Fibroblast of skin of abdomen (primary cell): ENCODE measurements at regions not wholly inside any gene's neighbourhood (a gene's known extent, or its start where the extent isn't known, plus 50 kb on each side); places are given as distances from the start of the nearest gene placed in this dataset.
A peak's percentile ranks its signal among the peaks of the same experiment; 100 is the strongest.

ENCODE experiments used
- DNase-seq: peaks from one replicate; pipeline ENCODE4 v3.0.0-alpha.2; 2013

DNA sequence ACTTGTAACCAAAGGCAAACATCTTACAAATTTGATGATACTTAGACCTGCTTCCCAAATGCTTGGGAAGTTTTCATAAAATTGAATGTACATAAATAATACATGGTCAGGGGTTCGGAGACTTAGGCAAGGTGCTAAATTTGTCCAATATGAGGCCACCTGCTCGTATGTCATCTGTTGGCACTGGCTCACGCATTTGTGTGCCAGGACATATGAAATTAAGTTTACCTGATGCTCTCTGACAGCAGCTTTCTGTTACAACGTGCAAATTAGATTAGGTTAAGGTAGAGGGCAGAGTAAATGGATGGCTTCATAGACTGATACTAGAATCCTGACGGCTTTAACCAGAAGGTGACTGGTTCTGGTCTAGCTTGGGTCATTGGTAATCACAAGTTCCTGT, 970.3 kb upstream of the RBFOX1 start:
- no peak for DNase-seq

DNA sequence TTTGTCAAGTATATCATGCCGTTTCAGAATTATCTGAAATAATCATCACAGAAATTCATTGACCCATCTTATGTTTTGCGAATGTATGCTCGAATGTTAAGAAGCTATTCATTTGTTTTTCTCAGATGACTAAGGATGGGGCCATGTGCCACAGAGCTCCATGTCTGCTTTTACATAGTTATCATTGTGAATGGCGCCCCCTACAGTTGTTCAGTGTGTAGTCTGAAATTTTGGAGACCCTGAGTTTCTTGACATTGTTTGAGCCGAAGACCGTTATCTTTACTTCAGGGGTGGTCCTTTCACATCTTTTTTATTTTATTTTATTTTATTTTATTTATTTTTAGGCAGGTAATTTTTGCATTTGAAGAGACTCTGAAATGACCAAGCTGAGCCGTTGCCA, 972.0 kb upstream of the RBFOX1 start:
- no peak for DNase-seq

DNA sequence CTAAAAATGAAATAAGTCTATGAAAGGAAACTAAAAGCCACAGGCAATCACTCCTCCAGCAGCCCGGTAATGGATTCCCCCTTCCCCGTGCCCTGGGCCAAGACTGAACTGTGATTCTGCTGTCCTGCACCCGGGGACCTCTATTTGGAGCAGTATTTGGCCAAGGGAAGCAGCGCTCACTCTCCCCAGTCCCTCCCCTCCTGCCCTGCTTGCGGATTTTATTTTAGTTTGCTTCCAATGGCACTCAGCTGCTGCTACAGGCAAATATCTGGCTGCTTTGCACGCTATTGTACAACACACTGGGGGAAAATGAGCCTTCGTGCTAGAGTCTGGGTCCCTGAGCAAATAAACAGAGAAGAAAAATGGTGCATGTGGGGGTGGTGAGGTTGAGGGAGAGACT, 975.7 kb upstream of the RBFOX1 start:
- DNase-seq, result no peak

DNA sequence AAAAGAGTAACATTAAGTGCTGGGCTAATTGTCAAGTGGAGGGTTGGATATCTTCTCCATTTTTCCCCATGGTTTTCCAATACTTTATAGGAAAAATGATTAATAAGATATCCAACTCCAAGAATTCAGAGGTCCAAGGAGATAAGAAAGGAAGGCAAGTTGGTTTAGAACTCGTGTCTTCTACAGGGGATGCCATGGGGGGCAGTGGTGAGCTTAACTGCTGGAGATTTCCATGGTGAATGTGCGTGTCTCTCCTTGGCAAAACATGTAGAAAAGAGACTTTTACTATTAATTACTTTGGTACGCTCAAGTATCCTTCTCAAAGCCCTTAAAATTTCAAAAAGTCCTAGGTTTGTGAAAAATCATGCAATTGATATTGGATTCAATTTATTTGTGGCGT, 982.9 kb upstream of the RBFOX1 start:
- no peak for DNase-seq

DNA sequence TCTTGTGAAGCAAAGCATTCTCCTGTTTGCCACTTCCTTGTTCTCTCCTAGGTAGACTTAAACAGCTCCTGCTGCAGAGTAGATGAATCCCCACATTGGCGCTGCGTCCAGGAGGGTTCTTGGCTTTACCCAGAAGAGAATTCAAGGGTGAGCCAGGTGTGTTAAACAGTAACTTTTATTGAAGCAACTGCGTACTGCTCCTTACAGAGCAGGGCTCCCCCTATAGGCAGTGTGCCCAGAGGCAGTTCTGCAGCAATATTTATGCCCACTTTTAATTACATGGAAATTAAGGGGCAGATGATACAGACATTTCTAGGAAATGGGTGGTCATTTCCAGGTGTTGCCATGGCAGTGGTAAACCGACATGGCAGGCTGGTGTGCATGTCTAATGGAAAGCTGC, 987.6 kb upstream of the RBFOX1 start:
- no peak for DNase-seq

DNA sequence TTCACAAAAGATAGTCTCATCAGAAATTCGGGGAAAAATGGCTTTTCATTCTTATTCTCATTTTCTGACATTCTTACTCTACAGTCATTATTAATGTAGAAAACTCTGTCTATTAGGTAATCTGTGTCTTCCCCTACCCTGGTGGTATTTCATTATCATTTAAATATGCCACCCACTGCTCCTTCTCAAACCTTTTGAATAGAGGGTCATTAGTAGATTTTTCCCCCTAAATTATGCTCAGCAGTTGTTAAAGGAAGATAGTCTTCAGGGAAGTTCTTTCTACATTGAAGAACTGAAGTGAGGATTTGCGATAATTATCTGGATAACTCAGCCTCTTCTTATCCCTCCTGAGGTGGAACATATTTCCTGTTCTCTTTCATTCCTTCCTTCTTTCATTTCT, 989.5 kb upstream of the RBFOX1 start:
- no peak for DNase-seq

DNA sequence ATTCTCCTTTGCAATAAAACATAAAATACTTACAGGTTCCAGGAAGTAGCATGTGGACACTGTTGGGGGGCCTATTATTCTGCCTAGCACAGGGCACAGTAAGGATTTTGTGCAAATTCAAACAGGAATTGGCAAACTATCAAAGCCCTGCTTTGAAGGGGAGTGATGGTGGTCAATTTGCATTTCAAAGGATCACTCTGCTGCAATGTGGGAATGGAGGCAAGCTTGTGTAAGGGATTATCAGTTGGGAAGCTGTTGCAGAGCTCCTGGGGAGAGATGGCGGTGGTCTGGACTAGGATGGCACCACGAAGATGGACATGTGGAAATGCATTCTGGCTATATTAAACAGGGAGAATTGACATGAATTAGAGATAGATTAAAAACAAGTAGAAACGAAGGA, 990.7 kb upstream of the RBFOX1 start:
- DNase-seq, result no peak

DNA sequence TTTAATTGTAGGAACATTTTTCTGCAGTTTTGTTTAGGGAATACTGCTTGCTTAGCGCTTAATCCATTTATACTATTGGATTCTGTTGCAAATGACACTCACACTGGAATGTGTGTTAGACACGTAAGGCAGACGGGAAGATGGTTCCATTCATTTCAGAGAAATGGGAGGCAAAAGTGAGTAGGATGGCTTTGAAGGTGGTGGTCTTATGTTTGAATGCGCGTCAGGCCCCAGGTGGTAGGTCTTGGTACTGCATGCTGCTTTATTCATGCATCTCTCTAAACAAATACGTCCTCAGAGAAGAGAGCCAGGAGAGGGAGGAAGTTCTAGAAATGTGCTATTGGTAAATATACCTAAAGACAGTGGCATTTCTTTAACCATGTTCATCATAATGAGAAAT, 997.6 kb upstream of the RBFOX1 start:
- no peak for DNase-seq

DNA sequence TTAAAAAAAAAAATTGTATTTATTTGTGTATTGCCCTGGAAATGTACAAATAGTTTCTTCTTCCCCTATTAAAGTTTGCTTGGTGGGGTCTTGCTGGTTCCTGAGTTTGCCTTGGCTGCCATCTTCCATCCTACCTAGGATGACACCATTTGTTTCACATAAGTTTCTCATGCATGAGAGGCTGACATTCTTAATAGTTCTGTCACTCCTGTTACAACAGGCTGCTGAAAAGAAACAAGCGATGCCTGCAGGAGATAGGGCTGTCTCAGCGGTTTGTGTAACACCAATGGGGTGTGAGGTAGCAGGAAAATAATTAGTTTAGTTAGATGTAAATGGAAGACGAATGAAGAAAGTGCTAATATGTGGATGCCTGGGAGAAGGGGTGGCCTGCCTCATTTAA, 1000.9 kb upstream of the RBFOX1 start:
- DNase-seq, result no peak

DNA sequence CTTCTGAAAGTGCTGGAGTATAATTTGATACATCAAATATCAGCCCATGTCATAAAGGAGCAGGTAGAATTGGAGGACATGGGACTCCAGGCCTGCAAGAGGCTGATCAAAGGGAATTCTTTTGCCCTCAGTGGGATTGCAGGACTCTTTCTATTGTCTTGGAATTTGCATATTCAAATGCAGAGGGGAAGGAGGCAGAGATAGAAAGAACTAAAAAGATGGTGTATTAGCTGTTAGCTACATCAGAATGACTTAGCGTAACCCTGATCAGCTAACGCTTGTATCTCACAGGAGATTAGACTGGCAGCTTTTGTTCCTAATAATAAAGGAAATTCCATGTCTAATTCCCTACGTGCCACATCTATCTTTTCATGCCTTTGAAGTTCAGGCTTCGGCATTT, 1014.7 kb upstream of the RBFOX1 start:
- no peak for DNase-seq

DNA sequence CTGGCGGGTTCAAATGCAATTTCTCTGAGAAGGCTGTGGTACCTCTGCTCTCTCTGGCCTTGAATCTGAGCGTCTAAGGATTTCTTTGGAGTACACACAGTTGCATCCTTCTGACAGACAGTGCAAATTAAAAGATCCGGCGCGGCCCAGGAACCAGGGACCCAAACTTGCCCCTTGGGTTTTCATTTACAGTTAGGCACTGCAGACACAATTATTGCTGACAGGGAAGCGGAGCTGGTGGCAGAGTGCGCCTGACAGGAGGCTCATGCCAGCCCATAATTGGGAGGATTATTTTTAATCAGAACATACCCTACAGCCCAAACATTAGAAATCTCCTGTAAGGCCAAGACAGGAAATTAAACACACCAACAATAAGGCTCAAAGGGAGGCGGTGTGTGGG, 1023.4 kb upstream of the RBFOX1 start:
- no peak for DNase-seq

DNA sequence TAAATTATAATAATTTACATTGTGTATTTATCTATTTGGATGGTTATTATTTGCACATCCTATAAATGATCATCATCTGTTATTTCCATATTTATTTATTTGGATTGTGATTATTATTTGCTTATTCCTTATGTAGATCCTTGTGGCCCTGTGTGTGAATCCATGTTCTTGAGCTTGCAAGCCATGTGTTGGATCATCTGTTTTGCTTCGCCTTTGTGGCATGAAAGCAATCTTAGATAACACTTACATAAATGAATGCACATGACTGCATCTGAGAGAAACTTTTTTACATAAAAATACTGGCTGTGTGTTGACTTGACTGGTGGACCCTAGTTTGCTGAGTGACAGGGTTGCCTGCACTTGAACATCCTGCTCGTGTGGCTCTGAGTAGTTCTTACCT, 1024.5 kb upstream of the RBFOX1 start:
- DNase-seq, result no peak

DNA sequence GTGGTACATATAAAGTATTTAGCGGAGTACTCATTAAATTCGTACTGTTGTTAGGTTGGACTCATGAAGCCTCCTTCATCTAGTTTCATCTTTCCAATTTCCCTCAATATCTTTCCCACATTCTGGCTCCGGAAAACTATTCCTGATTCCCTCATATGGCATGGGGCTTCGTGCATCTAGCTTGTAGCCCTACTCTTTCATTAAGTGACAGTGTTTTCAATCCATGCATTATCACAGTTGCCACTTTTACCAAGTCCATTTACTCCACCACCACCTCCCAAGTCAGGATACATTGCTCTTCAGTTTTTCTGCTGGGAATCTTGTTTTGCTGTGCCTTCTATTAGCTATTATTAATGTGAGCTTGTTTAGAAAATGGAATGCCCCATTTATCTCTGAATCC, 1032.1 kb upstream of the RBFOX1 start:
- no peak for DNase-seq

DNA sequence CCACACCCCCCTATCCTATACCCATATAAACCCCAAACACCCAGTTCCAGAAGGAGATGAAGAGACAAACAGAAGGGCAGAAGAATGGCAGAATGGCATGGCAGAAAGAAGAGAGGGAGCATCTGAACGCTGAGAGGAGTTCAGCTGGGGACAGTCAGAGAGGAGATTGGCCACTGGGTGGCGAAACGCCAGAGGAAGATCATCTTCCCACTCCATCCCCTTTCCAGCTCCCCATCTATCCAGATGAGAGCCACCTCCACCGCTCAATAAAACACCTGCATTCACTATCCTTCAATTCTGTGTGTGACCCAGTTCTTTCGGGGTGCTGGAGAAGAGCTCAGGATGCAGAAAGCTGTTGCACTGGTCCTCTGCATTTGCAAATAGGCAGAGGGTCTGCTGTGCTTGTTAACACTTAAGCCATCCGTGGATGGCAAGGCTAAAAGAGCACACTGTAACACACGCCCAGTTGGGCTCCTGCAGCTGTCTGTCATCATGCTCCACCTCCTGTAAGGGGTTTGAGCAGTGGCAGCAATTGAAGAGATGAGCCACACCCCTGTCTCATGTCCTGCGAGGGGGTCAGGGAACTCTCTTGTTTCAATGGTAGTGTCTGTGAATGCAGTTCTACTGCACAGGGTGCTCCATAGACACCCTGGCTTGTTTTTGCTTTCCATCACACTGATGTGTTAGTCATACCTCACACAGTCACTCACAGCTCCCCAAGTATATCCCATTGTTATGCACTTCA, 1034.8 kb upstream of the RBFOX1 start:
- no peak for DNase-seq

DNA sequence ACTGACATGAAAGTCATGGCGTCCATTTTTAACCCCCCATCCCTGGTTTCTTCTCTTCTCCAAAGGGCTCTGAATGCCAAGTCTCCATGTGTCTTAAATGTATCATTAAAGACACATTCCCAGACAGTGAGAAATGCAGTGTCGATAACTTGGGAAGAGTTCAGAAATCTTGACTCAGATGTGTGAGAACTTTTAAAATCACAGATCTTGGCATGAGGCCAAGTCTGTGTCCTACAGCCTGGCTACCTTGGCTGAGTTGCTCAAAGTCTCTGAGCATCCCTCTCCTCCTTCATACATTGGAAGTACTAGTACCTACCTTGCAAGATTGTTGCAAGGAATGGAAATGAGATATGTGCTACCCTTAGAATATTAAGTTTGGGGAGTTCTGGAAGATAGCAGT, 1046.5 kb upstream of the RBFOX1 start:
- peak; percentile 1 for DNase-seq

DNA sequence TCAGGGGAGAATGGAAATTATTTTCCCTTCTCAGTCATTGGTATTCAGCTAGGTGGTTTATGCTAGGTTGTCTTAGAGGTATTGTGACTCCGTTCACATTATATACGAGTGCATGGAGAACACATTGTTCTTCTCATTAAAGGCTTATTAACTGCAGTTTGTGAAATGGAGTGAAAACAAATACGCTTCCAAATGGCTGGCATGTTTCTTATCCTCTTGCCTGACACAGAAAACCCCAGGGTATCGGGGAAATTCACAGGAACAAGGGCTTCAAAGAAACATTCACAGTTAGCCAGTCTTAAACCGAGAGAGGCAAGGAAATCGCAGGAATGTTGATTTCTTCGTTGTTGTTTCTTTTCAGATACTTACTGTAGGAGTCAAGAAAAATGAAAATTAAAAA, 1047.9 kb upstream of the RBFOX1 start:
- DNase-seq, result no peak

DNA sequence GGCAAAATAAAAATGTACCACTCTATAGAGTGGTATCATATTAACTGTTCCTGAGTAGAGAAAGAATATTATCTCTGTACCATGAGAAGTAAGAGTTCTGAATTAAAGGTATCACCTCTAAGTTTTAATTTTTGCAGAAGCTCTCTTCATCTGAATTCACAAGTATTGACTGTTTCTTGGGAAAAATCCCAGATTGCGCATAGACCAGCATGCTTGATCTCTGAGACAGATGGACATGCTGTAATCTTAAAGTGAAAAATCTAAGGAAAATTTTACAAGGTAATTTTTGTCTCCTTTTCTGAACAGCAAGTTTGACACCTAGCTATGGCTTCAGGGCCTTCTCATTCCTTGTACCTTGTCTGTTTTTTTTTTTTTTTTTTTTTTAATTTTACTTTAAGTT, 1050.7 kb upstream of the RBFOX1 start:
- no peak for DNase-seq

DNA sequence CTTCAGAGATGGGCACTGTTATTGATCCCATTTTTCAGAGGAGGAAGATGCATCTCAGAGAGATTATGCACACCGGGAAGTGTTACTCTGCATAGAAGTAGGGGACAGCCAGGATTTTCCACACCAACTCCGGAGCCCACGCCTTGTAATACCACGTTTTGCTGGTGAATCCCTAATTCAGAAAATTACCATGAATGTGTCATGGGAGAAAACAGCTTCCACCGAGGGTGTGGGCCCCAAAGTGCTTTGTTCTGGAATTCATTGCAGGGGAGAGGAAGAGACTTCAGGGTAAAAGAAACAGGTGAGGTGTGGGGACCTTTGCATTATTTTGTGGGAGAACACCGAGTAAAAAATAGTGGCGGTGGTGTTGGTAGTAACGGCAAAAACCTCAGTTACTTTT, 1051.4 kb upstream of the RBFOX1 start:
- DNase-seq, result no peak

DNA sequence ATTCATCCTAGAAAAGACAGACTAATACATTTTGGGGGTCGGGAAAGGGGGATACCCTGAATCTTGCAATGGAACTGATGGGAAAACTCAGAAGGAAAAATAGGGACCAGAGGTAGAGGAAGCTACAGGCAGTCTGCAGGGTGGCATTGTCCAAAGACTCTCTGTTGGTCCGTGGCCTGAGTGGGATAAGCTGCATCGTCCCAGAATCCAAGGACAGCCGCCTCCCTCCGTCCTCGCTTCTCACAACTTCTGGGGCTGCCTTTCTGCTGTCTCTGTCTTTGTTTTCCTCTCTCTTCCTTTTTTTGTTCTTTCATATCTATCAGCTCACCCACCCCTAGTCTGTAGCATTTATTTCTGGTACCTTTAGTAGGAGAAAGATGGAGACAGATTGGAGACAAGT, 1052.6 kb upstream of the RBFOX1 start:
- DNase-seq, result no peak

DNA sequence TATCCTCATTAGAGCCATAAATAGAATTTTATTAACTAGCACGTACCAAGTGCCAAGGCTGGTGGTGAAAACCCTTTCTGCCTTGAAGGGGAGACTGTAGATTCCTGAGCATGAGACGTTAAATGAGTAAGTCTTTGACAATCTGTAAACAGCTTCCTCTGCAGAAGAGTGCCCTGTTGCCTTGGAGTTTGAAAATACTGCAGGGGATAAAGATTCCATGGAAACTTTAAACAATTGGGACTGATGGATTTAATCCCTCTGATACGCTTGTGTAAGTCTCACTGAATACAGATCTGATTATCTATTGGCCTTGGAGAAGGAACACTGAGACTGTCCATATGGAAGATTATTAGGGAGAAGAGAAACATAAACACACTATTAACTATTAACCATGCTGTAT, 1053.4 kb upstream of the RBFOX1 start:
- no peak for DNase-seq

DNA sequence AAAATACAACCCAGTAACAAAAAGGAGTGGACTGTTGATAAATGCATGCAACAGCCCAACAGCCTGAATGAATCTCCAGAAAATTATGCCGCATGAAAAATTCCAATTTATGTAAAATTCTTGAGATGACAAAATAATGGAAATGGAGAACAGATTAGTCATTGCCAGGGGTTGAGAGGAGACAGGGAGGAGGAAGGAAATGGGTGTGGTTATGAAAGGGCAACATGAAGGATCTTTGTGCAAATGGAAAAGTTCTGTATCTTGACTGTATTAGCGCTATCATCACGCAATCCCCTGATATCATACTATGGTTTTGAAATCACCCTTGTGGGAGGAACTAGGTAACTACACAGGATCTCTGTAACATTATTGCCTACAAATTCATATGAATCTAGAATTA, 1058.3 kb upstream of the RBFOX1 start:
- no peak for DNase-seq

DNA sequence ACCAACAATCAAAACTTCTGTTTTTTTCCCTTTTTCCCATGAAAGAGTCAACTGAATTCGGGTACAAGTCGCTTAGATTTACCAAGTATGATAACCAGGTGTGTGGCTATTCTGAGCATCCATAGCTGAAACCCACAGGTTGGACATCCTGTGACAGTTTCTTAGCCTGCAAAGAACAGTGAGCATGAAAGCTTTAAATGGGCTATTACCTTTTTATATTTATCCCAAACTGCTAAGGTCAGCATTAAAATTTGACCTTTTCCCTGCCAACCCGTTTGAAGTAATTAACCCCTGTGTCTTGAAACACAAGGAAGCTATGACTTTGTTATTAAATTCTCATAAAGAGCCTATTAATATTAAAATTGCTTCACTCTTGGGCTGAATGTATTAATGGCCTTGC, 1065.0 kb upstream of the RBFOX1 start:
- DNase-seq, result no peak

DNA sequence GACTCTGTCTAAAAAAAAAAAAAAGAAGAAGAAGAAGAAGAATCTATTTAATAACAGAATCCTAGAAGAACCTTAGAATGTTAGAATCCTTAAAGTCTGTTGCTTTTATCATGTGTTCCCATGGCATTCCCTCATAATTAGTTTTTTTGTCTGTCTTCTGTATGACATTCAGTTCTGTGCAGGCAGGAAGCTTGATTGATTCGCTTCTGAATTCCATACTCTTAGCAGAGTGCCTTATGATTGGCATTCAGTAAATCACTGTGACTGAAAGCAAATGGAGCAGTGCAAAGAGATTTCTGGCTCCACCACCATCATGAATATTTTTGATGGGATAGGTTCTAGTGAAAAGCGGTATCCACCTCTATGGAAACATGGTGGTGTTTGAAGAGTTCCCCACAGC, 1065.9 kb upstream of the RBFOX1 start:
- no peak for DNase-seq

DNA sequence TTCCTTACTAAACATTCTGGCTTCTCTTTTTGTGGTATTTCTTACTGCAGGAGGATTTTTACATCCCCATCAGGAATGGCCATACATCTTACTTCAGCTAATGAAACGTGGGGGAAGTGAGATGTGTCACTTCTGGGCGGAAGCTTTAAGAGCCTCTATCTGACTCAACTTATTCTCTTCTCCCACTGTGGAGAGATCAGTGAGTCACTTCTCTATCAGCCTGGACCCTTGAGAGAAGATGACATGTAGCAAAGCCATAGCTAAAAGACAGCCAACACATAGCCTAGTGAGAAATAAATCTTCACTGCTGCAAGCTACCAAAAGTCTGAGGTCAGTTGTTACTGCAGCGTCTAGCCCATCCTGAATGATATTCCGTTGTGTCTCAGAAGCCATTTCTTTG, 1066.7 kb upstream of the RBFOX1 start:
- DNase-seq, result peak; percentile 4

DNA sequence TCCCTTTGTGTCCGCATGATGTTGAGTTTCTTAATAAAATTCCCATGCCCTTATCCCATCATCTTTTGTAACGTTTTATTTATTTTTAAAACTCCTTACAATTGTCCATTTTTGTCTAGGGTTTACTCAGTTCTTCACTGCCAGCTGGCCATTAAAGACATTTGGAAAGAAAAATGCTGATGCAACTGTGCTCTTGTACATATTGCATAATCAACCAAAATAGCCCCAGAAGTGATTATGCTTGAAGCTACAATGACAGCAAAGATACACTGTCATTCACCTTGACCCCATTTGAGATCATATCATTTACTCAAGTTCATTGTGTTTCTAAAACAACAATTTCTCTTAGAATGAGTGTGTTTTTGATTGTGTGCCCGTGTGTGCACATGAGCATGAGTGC, 1074.6 kb upstream of the RBFOX1 start:
- no peak for DNase-seq
